ENCODE measurements at regions not wholly inside any gene's neighbourhood (a gene's known extent, or its start where the extent isn't known, plus 50 kb on each side); places are given as distances from the start of the nearest gene placed in this dataset.

DNA sequence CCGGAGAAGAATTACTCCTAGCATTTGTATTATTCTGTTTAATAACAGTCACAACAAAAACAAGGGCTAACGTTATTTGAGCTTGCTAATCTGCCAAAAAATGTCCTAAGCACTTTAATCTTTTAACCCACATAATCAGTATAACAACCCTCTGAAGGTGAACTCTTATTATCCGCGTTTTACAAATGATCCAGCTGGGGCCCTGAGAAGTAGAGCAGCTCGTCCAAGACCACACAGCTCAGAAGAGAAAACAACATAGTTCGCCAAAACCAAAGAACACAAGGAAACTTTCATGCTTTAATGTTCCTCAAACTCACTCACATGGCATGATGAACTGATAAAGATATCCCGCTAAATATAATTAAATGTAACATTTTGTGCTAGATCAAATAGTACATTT lies 159.7 kb upstream of the ZNF236 start:
- TF ChIP-seq, protein P1, sequence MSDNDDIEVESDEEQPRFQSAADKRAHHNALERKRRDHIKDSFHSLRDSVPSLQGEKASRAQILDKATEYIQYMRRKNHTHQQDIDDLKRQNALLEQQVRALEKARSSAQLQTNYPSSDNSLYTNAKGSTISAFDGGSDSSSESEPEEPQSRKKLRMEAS (IDR thresholded peaks at IDR 0.05; ENCODE audit: insufficient read depth, insufficient read length) = no peak
- TF ChIP-seq POLR2A (IDR thresholded peaks at IDR 0.05; ENCODE audit: low read depth, low read length) (no peak), EZH2 (IDR thresholded peaks at IDR 0.05; ENCODE audit: borderline replicate concordance, low read depth, low read length, severe bottlenecking) (no peak), JUN (IDR thresholded peaks at IDR 0.05; ENCODE audit: borderline replicate concordance, insufficient read depth, insufficient read length, low read depth) (no peak), FOS (IDR thresholded peaks at IDR 0.05; ENCODE audit: borderline replicate concordance, insufficient read depth, low read length) (no peak), MYC (IDR thresholded peaks at IDR 0.05; ENCODE audit: low read depth, low read length) (no peak), POLR2AphosphoS5 (IDR thresholded peaks at IDR 0.05; ENCODE audit: insufficient read depth, low read depth, low read length) (no peak)
- CTCF ChIA-PET = no interaction called here
- H3K4me1 ChIP-seq (ENCODE audit: control insufficient read depth, extremely low read depth, insufficient read depth, low read length) = no peaks in the 10 kb centered on the region
- no peak overlapping the region for H3K9ac ChIP-seq (replicated peaks; ENCODE audit: extremely low read depth, insufficient read depth, low read length)
- no peak overlapping the region for H2AFZ ChIP-seq (ENCODE audit: low read depth, low read length)
- intact Hi-C loops (cut with micrococcal nuclease) = no loop called here
- H3K9me3 ChIP-seq (replicated peaks; ENCODE audit: control insufficient read depth, insufficient read depth, low read length) = no peaks in the 10 kb centered on the region
- no peaks in the 10 kb centered on the region for H3K36me3 ChIP-seq (ENCODE audit: control insufficient read depth in 2 of 2, extremely low read depth in 1 of 2, insufficient read depth in 2 of 2, low read length in 2 of 2)
- no peak overlapping the region for H3K4me2 ChIP-seq (ENCODE audit: insufficient read depth, low read length)
- dilution Hi-C loops (cut with MboI; ENCODE audit: extremely low pct_ligation_motif_present, low sequenced_read_pairs) = no loop called here
- no peaks in the 10 kb centered on the region for H3K79me2 ChIP-seq (ENCODE audit: control insufficient read depth, insufficient read depth, low read length)
- no peaks in the 10 kb centered on the region for H3K9me1 ChIP-seq (replicated peaks; ENCODE audit: control insufficient read depth, extremely low read depth, insufficient read depth, low read length)
- FAIRE-seq (no peak), DNase-seq (ENCODE audit: low read depth, low spot score) (no peak)
- BruUV-seq (replicated peaks) = no TSS peak
- no peaks in the 10 kb centered on the region for H3K27me3 ChIP-seq (ENCODE audit: control insufficient read depth in 2 of 2, insufficient read depth in 2 of 2, low read length in 2 of 2)
- POLR2A ChIA-PET = no interaction called here
- H4K20me1 ChIP-seq (replicated peaks; ENCODE audit: control insufficient read depth, extremely low read depth, insufficient read depth, low read length) = no peaks in the 10 kb centered on the region
- no peak overlapping the region for H3K4me3 ChIP-seq (replicated peaks in 1 of 3; ENCODE audit: insufficient read depth in 1 of 3, low read depth in 1 of 3, low read length in 3 of 3)
- H3K27ac ChIP-seq (ENCODE audit: insufficient read depth, low read depth, low read length) = no peak overlapping the region

DNA sequence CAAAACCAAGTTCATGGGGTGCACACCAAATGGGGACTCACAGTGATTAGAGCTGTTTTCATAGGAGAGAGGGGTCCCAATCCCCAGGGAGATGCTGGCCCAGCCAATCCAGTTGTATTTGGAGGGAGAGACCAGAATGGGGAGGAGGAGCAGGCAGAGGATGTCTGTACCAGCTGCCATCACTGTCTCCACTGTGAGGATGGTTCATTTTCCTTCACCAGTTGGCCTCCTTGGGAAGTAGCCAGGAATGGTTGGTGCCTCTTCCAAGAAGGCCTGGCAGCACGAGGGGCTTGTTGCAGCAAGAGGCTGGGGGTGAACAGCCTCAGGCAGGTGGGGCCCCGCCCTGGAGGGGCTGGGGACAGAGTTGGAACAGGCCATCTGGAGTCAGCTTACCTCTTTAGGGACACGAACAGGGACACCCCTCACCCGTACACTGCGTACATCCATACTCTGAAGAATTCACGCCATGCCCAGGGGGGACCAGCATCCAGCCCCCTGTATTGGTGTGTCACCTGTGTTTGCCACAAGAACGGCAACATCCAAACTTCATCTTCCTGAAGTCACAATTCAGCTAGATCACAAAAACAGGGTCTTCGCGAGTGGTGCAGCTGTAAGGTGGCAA lies 161.7 kb upstream of the ZNF236 start:
- POLR2A ChIA-PET = no interaction called here
- intact Hi-C loops (cut with micrococcal nuclease) = no loop called here

More for the DNA sequence above, 161.7 kb upstream of the ZNF236 start:
- TF ChIP-seq POLR2AphosphoS5 (IDR thresholded peaks at IDR 0.05; ENCODE audit: insufficient read depth, low read depth, low read length) = no peak
- TF ChIP-seq, protein P1 (IDR thresholded peaks at IDR 0.05; ENCODE audit: insufficient read depth, insufficient read length) = no peak
- no peak for TF ChIP-seq FOS (IDR thresholded peaks at IDR 0.05; ENCODE audit: borderline replicate concordance, insufficient read depth, low read length)
- TF ChIP-seq, protein P2, sequence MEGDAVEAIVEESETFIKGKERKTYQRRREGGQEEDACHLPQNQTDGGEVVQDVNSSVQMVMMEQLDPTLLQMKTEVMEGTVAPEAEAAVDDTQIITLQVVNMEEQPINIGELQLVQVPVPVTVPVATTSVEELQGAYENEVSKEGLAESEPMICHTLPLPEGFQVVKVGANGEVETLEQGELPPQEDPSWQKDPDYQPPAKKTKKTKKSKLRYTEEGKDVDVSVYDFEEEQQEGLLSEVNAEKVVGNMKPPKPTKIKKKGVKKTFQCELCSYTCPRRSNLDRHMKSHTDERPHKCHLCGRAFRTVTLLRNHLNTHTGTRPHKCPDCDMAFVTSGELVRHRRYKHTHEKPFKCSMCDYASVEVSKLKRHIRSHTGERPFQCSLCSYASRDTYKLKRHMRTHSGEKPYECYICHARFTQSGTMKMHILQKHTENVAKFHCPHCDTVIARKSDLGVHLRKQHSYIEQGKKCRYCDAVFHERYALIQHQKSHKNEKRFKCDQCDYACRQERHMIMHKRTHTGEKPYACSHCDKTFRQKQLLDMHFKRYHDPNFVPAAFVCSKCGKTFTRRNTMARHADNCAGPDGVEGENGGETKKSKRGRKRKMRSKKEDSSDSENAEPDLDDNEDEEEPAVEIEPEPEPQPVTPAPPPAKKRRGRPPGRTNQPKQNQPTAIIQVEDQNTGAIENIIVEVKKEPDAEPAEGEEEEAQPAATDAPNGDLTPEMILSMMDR (IDR thresholded peaks at IDR 0.05; ENCODE audit: extremely low read depth in 1 of 2, insufficient read depth in 1 of 2, low read depth in 1 of 2, low read length in 2 of 2) = no peak
- TF ChIP-seq JUN (IDR thresholded peaks at IDR 0.05; ENCODE audit: borderline replicate concordance, insufficient read depth, insufficient read length, low read depth) = no peak
- TF ChIP-seq GATA2 (IDR thresholded peaks at IDR 0.05; ENCODE audit: insufficient read depth, insufficient read length, low read depth, low read length) = no peak
- TF ChIP-seq EZH2 (IDR thresholded peaks at IDR 0.05; ENCODE audit: borderline replicate concordance, low read depth, low read length, severe bottlenecking) = no peak
- TF ChIP-seq MYC (IDR thresholded peaks at IDR 0.05; ENCODE audit: low read depth, low read length) = no peak
- TF ChIP-seq POLR2A (IDR thresholded peaks at IDR 0.05; ENCODE audit: low read depth, low read length) = no peak
- Histone ChIP-seq H3K4me1 (ENCODE audit: control insufficient read depth, extremely low read depth, insufficient read depth, low read length) (no peaks in the 10 kb centered on the region), H3K4me3 (replicated peaks in 1 of 3; ENCODE audit: insufficient read depth in 1 of 3, low read depth in 1 of 3, low read length in 3 of 3) (no peak overlapping the region), H3K27me3 (ENCODE audit: control insufficient read depth in 2 of 2, insufficient read depth in 2 of 2, low read length in 2 of 2) (peaks cover 0 to 3% of the 10 kb centered on the region in 2 experiments), H3K4me2 (ENCODE audit: insufficient read depth, low read length) (no peak overlapping the region), H3K9ac (replicated peaks; ENCODE audit: extremely low read depth, insufficient read depth, low read length) (no peak overlapping the region), H3K27ac (ENCODE audit: insufficient read depth, low read depth, low read length) (no peak overlapping the region), H3K36me3 (ENCODE audit: control insufficient read depth in 2 of 2, extremely low read depth in 1 of 2, insufficient read depth in 2 of 2, low read length in 2 of 2) (no peaks in the 10 kb centered on the region), H3K9me1 (replicated peaks; ENCODE audit: control insufficient read depth, extremely low read depth, insufficient read depth, low read length) (no peaks in the 10 kb centered on the region), H4K20me1 (replicated peaks; ENCODE audit: control insufficient read depth, extremely low read depth, insufficient read depth, low read length) (no peaks in the 10 kb centered on the region), H2AFZ (ENCODE audit: low read depth, low read length) (no peak overlapping the region), H3K9me3 (replicated peaks; ENCODE audit: control insufficient read depth, insufficient read depth, low read length) (no peaks in the 10 kb centered on the region), H3K79me2 (ENCODE audit: control insufficient read depth, insufficient read depth, low read length) (no peaks in the 10 kb centered on the region)
- FAIRE-seq (no peak), DNase-seq (ENCODE audit: low read depth, low spot score) (no peak)
- BruUV-seq (replicated peaks) = no TSS peak
- CTCF ChIA-PET = interaction anchor here (1.3 kb wide), 1 partner anchor 49 kb away, joined by 3 read pairs; no protein-coding TSS in a partner anchor
- dilution Hi-C loops (cut with MboI; ENCODE audit: extremely low pct_ligation_motif_present, low sequenced_read_pairs) = no loop called here
